ENCODE measurements at regions not wholly inside any gene's neighbourhood (a gene's known extent, or its start where the extent isn't known, plus 50 kb on each side); places are given as distances from the start of the nearest gene placed in this dataset.

- no peak for TF ChIP-seq CTCF (conservative IDR thresholded peaks at IDR 0.05; ENCODE audit: low read depth, low read length)
- no peak for TF ChIP-seq RFX5 (IDR thresholded peaks at IDR 0.05; ENCODE audit: low read depth, low read length)
- no peak for TF ChIP-seq MAZ (IDR thresholded peaks at IDR 0.05; ENCODE audit: borderline replicate concordance, low read depth, low read length)
- no peak for TF ChIP-seq SMC3 (IDR thresholded peaks at IDR 0.05; ENCODE audit: low read depth, low read length)
- TF ChIP-seq BHLHE40 (IDR thresholded peaks at IDR 0.05; ENCODE audit: low read depth, low read length), result no peak
- TF ChIP-seq FOS (IDR thresholded peaks at IDR 0.05; ENCODE audit: low read depth, low read length), result no peak
- TF ChIP-seq POLR2A (IDR thresholded peaks at IDR 0.05; ENCODE audit: low read depth, low read length), result no peak
- TF ChIP-seq, protein P1, sequence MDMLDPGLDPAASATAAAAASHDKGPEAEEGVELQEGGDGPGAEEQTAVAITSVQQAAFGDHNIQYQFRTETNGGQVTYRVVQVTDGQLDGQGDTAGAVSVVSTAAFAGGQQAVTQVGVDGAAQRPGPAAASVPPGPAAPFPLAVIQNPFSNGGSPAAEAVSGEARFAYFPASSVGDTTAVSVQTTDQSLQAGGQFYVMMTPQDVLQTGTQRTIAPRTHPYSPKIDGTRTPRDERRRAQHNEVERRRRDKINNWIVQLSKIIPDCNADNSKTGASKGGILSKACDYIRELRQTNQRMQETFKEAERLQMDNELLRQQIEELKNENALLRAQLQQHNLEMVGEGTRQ (IDR thresholded peaks at IDR 0.05; ENCODE audit: low read depth, low read length), result no peak
Observed at GRCh38 chr1:167157114-167157513, 63.2 kb downstream of the STYXL2 start.
